ENCODE measurements at regions not wholly inside any gene's neighbourhood (a gene's known extent, or its start where the extent isn't known, plus 50 kb on each side); places are given as distances from the start of the nearest gene placed in this dataset.
A peak's percentile ranks its signal among the peaks of the same experiment; 100 is the strongest.

DNA sequence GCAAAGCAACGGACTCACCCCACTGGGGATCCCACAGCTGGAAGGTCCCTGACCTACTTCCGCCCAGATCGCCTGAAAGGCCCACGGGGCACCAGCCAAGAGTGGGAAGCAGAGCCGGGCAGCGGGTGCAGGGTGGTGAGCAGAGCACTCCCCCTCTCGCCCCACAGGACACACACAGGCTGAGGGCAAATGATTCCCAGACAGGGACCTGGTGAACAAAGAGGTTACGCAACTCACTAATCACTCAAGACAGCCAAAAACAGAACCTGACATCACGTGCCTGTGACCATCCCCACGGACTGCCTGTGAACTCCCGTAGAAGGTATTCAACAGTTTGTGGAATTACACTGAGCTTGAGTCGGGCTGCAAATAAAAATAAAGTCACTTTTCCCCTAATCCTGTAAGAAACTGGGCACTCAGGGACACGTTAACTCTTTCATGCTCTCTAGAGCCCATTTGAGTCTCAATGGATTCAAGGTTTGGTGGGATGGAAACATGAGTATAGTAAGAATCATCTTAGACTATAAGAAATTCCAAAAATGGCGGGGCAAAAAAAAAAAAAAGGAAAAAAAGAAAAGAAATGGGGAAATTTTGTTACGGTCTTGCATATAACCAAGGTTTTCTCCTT lies 396.1 kb downstream of the SOX9 start:
- no peaks in the 10 kb centered on the region for H3K9me3 ChIP-seq
- peak overlapping the region; percentile 70 to 87 for H3K27ac ChIP-seq
- POLR2A ChIA-PET = no interaction called here
- peak; percentile 51 for FAIRE-seq
- 41% methylated on average over 15 of the region's 15 CpGs for WGBS (ENCODE audit: missing lambda C conversion rate)
- peak; percentile 27 to 28; a peak in 5 of 6 replicates for ATAC-seq
- peak overlapping the region; percentile 15; the same call in 1 of the 3 replicates for H3K4me3 ChIP-seq
- peak overlapping the region; percentile 92 for H3K4me2 ChIP-seq
- peaks cover 83% of the 10 kb centered on the region for H3K4me1 ChIP-seq
- CTCF ChIA-PET = interaction anchor here (0.5 to 1.3 kb wide), 4 partner anchors 14 to 538 kb away, joined by 3 to 4 read pairs (median 3); partner anchors contain the start of gene SOX9
- peak; percentile 59 to 77 for DNase-seq (ENCODE audit: low read depth in 1 of 2, low spot score in 1 of 2)
- no peak for TF ChIP-seq TFCP2L1 (CRISPR knock-in tag; IDR thresholded peaks at IDR 0.05)
- TF ChIP-seq HOXB13 (CRISPR knock-in tag; IDR thresholded peaks at IDR 0.05; ENCODE audit: low read depth) = peak; percentile 46; the same call in 1 of the 2 replicates
- no peak for TF ChIP-seq ATOH8 (CRISPR knock-in tag; IDR thresholded peaks at IDR 0.05; ENCODE audit: low read depth)
- TF ChIP-seq, protein P1, sequence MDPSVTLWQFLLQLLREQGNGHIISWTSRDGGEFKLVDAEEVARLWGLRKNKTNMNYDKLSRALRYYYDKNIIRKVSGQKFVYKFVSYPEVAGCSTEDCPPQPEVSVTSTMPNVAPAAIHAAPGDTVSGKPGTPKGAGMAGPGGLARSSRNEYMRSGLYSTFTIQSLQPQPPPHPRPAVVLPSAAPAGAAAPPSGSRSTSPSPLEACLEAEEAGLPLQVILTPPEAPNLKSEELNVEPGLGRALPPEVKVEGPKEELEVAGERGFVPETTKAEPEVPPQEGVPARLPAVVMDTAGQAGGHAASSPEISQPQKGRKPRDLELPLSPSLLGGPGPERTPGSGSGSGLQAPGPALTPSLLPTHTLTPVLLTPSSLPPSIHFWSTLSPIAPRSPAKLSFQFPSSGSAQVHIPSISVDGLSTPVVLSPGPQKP (IDR thresholded peaks at IDR 0.05; ENCODE audit: low read depth, low read length) = no peak
- TF ChIP-seq JUN (IDR thresholded peaks at IDR 0.05) = 0 out of 5 replicates have a peak, but pooled peaks have one; percentile 16 to 24
- TF ChIP-seq HDAC2 (IDR thresholded peaks at IDR 0.05) = no peak
- no peak for TF ChIP-seq RCOR1 (IDR thresholded peaks at IDR 0.05; ENCODE audit: low read depth, low read length)
- no peak for TF ChIP-seq HEYL (CRISPR knock-in tag; IDR thresholded peaks at IDR 0.05)
- 0 out of 3 replicates have a peak, but pooled peaks have one; percentile 21 for TF ChIP-seq SMC3 (IDR thresholded peaks at IDR 0.05)
- TF ChIP-seq FOXS1 (CRISPR knock-in tag; IDR thresholded peaks at IDR 0.05) = no peak
- no peak for TF ChIP-seq HES2 (IDR thresholded peaks at IDR 0.05)
- TF ChIP-seq EP300 (IDR thresholded peaks at IDR 0.05) = no peak
- no peak for TF ChIP-seq HOXA7 (CRISPR knock-in tag; IDR thresholded peaks at IDR 0.05)
- no peak for TF ChIP-seq CBX2 (IDR thresholded peaks at IDR 0.05; ENCODE audit: borderline replicate concordance, low read depth)
- TF ChIP-seq, protein P2, sequence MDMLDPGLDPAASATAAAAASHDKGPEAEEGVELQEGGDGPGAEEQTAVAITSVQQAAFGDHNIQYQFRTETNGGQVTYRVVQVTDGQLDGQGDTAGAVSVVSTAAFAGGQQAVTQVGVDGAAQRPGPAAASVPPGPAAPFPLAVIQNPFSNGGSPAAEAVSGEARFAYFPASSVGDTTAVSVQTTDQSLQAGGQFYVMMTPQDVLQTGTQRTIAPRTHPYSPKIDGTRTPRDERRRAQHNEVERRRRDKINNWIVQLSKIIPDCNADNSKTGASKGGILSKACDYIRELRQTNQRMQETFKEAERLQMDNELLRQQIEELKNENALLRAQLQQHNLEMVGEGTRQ (IDR thresholded peaks at IDR 0.05) = peak; percentile 59
- no peak for TF ChIP-seq FOSL2 (IDR thresholded peaks at IDR 0.05)
- peak; percentile 38; the same call in 1 of the 2 replicates for TF ChIP-seq FOSL2 (CRISPR knock-in tag; IDR thresholded peaks at IDR 0.05)
- TF ChIP-seq RNF2 (IDR thresholded peaks at IDR 0.05; ENCODE audit: borderline replicate concordance, low read depth) = no peak
- no peak for TF ChIP-seq E2F6 (IDR thresholded peaks at IDR 0.05; ENCODE audit: borderline replicate concordance, low read depth)
- TF ChIP-seq POLR2A (IDR thresholded peaks at IDR 0.05; ENCODE audit: low read length) = no peak
- TF ChIP-seq ESRRA (IDR thresholded peaks at IDR 0.05; ENCODE audit: borderline replicate concordance, low read length) = no peak
- peak; percentile 96 to 97 for TF ChIP-seq CEBPB (IDR thresholded peaks at IDR 0.05)
- TF ChIP-seq TP53 (CRISPR knock-in tag; IDR thresholded peaks at IDR 0.05) = no peak
- TF ChIP-seq REST (IDR thresholded peaks at IDR 0.05) = no peak
- no peak for TF ChIP-seq NFE2L2 (conservative IDR thresholded peaks at IDR 0.05; ENCODE audit: low read length)
- no peak for TF ChIP-seq ZC3H11A (IDR thresholded peaks at IDR 0.05)
- 0 out of 2 replicates have a peak, but pooled peaks have one; percentile 39 for TF ChIP-seq ZNF302 (CRISPR knock-in tag; IDR thresholded peaks at IDR 0.05)
- TF ChIP-seq GATA3 (IDR thresholded peaks at IDR 0.05; ENCODE audit: borderline replicate concordance) = no peak
- no peak for TF ChIP-seq ZSCAN20 (CRISPR knock-in tag; IDR thresholded peaks at IDR 0.05)
- peak in 1 of 2 experiments; percentile 23; a peak in 2 of 5 replicates for TF ChIP-seq RAD21 (conservative IDR thresholded peaks at IDR 0.05 in 1 of 2, IDR thresholded peaks at IDR 0.05 in 1 of 2)
- TF ChIP-seq MYC (IDR thresholded peaks at IDR 0.05; ENCODE audit: borderline replicate concordance, low read length) = no peak
- TF ChIP-seq, protein P3, sequence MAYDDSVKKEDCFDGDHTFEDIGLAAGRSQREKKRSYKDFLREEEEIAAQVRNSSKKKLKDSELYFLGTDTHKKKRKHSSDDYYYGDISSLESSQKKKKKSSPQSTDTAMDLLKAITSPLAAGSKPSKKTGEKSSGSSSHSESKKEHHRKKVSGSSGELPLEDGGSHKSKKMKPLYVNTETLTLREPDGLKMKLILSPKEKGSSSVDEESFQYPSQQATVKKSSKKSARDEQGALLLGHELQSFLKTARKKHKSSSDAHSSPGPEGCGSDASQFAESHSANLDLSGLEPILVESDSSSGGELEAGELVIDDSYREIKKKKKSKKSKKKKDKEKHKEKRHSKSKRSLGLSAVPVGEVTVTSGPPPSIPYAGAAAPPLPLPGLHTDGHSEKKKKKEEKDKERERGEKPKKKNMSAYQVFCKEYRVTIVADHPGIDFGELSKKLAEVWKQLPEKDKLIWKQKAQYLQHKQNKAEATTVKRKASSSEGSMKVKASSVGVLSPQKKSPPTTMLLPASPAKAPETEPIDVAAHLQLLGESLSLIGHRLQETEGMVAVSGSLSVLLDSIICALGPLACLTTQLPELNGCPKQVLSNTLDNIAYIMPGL (CRISPR knock-in tag; IDR thresholded peaks at IDR 0.05; ENCODE audit: borderline replicate concordance) = no peak
- no peak for TF ChIP-seq CHD2 (IDR thresholded peaks at IDR 0.05; ENCODE audit: low read length, partially characterized antibody)
